PC-9 (cell line): ENCODE measurements at regions not wholly inside any gene's neighbourhood (a gene's known extent, or its start where the extent isn't known, plus 50 kb on each side); places are given as distances from the start of the nearest gene placed in this dataset.

Source experiments
- BruUV-seq: library from RNA; stranded (reverse); fragments of 400-500 nt; replicated peaks from 2 replicates; lab custom pipeline; 2021; lab: Mats Ljungman, UMichigan
- CTCF ChIA-PET: fragments of 300-600 bp; sonication (Branson Sonifier 250); formaldehyde crosslinking; loops from one replicate; lab custom pipeline; 2022; ENCODE audit warnings: antibody characterized with exemption; lab: Charles Lee
- POLR2A ChIA-PET: fragments of 300-600 bp; sonication (Branson Sonifier 250); formaldehyde crosslinking; loops from one replicate; lab custom pipeline; 2022; ENCODE audit warnings: antibody characterized with exemption; ENCODE audit not compliant: unreplicated experiment; lab: Charles Lee
- DNase-seq, 2 experiments: peaks; one replicate each; pipeline versions ENCODE4 v3.0.0 to v3.0.0-alpha.2; 2015 to 2022; ENCODE audit warnings: mixed read lengths in 1 of 2
- H2AFZ ChIP-seq: fragments of 200-600 bp; sonication (generic); 2 replicates; pipeline ENCODE4 v1.8.1; 2017; ENCODE audit warnings: antibody characterized with exemption
- H3F3A ChIP-seq: fragments of 200-600 bp; sonication (generic); 2 replicates; pipeline ENCODE4 v1.8.1; 2017; ENCODE audit warnings: antibody characterized with exemption, mild to moderate bottlenecking, low read depth; ENCODE audit not compliant: insufficient read depth
- H3K27ac ChIP-seq: fragments of 200-600 bp; sonication (generic); 2 replicates; pipeline ENCODE4 v1.6.1; 2016; ENCODE audit warnings: mixed run types
- H3K27me3 ChIP-seq: fragments of 200-600 bp; sonication (generic); 2 replicates; pipeline ENCODE4 v1.6.1; 2016; ENCODE audit warnings: low read depth, mixed run types; ENCODE audit not compliant: insufficient read depth
- H3K36me3 ChIP-seq: fragments of 200-600 bp; sonication (generic); 2 replicates; pipeline ENCODE4 v1.6.1; 2016; ENCODE audit warnings: low read depth, mixed run types
- H3K4me1 ChIP-seq: fragments of 200-600 bp; sonication (generic); replicated peaks from 2 replicates; pipeline ENCODE4 v1.6.1; 2016; ENCODE audit warnings: mixed run types; ENCODE audit not compliant: insufficient read depth
- H3K4me2 ChIP-seq: fragments of 200-600 bp; sonication (generic); 2 replicates; pipeline ENCODE4 v1.6.1; 2017; ENCODE audit warnings: mixed run types
- H3K4me3 ChIP-seq: fragments of 200-600 bp; sonication (generic); 2 replicates; pipeline ENCODE4 v1.6.1; 2016; ENCODE audit warnings: mixed run types
- H3K79me2 ChIP-seq: fragments of 200-600 bp; sonication (generic); 2 replicates; pipeline ENCODE4 v1.6.1; 2017; ENCODE audit warnings: low read depth, mixed run types
- H3K9me2 ChIP-seq: fragments of 200-600 bp; sonication (generic); 2 replicates; pipeline ENCODE4 v1.8.1; 2017; ENCODE audit warnings: mild to moderate bottlenecking; ENCODE audit not compliant: insufficient read depth
- H3K9me3 ChIP-seq: fragments of 200-600 bp; sonication (generic); 2 replicates; pipeline ENCODE4 v1.8.1; 2016; ENCODE audit warnings: low read depth; ENCODE audit not compliant: insufficient read depth
- H4K20me1 ChIP-seq: fragments of 200-600 bp; sonication (generic); 2 replicates; pipeline ENCODE4 v1.8.1; 2017; ENCODE audit not compliant: insufficient read depth
- EZH2 ChIP-seq: fragments of 200-600 bp; sonication (generic); IDR thresholded peaks from 2 replicates; pipeline ENCODE4 v1.8.0; 2017; ENCODE audit warnings: antibody characterized with exemption, low read depth
- intact Hi-C: fragments of 100-400 bp; cut with micrococcal nuclease; formaldehyde crosslinking; loops from one replicate; pipeline ENCODE4 v1.10.0; 2022; ENCODE audit not compliant: unreplicated experiment
- TF ChIP-seq, protein P1 (sequence below): fragments of 200-600 bp; sonication (generic); conservative IDR thresholded peaks from 2 replicates; pipeline ENCODE4 v1.6.1; 2017; ENCODE audit warnings: mixed run types, antibody characterized with exemption, mild to moderate bottlenecking, moderate library complexity

DNA sequence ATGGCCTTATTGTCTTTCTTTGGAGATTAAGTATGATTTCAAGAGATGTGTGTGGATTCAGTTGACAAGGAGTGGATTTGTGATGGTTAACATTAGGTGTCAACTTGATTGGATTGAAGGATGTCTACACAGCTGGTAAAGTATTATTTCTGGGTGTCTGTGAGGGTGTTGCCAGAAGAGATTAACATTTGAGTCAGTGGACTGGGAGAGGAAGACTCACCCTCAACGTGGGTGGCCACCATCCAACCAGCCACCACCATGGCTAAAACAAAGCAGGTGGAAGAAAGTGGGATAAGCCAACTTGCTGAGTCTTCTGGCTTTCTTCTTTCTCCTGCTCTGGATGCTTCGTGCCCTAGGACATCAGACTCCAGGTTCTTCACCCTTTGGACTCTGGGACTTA lies 76.1 kb downstream of the GPR37 start:
- ChIA-PET POLR2A (no interaction called here), CTCF (no interaction called here)
- intact Hi-C loops = no loop called here
- Histone ChIP-seq H3K4me3 (no peak overlapping the region), H3K36me3 (no peaks in the 10 kb centered on the region), H3K9me3 (no peaks in the 10 kb centered on the region), H3K79me2 (no peaks in the 10 kb centered on the region), H3K27ac (no peak overlapping the region), H2AFZ (no peak overlapping the region), H4K20me1 (no peaks in the 10 kb centered on the region), H3K9me2 (no peaks in the 10 kb centered on the region), H3K27me3 (no peaks in the 10 kb centered on the region), H3F3A (no peaks in the 10 kb centered on the region), H3K4me2 (no peak overlapping the region), H3K4me1 (no peaks in the 10 kb centered on the region)
- no TSS peak for BruUV-seq
- DNase-seq = no peak
- TF ChIP-seq, protein P1, sequence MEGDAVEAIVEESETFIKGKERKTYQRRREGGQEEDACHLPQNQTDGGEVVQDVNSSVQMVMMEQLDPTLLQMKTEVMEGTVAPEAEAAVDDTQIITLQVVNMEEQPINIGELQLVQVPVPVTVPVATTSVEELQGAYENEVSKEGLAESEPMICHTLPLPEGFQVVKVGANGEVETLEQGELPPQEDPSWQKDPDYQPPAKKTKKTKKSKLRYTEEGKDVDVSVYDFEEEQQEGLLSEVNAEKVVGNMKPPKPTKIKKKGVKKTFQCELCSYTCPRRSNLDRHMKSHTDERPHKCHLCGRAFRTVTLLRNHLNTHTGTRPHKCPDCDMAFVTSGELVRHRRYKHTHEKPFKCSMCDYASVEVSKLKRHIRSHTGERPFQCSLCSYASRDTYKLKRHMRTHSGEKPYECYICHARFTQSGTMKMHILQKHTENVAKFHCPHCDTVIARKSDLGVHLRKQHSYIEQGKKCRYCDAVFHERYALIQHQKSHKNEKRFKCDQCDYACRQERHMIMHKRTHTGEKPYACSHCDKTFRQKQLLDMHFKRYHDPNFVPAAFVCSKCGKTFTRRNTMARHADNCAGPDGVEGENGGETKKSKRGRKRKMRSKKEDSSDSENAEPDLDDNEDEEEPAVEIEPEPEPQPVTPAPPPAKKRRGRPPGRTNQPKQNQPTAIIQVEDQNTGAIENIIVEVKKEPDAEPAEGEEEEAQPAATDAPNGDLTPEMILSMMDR = no peak
- TF ChIP-seq EZH2 = no peak

DNA sequence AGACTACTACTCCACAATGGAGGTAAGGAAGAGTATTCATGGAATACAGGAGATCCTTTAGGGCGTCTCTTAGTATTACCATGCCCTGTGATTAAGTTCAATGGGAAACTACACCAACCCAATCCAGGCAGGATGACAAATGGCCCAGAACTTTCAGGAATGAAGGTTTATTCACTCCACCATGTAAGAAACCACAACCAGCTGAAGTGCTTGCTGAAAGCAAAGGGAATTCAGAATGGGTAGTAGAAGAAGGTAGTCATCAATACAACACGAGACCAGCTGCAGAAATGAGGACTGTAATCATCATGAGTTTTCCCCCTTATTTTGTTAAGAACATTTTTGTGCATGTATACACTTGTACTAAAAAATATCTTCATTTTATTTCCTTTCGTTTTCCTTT lies 76.6 kb downstream of the GPR37 start:
- H3K4me2 ChIP-seq = no peak overlapping the region
- BruUV-seq = no TSS peak
- CTCF ChIA-PET = no interaction called here
- H4K20me1 ChIP-seq = no peaks in the 10 kb centered on the region
- no peaks in the 10 kb centered on the region for H3K4me1 ChIP-seq
- TF ChIP-seq, protein P1 = no peak
- no peak for TF ChIP-seq EZH2
- no peak overlapping the region for H3K27ac ChIP-seq
- DNase-seq = no peak
- H2AFZ ChIP-seq = no peak overlapping the region
- intact Hi-C loops = no loop called here
- H3K36me3 ChIP-seq = no peaks in the 10 kb centered on the region
- H3K27me3 ChIP-seq = no peaks in the 10 kb centered on the region
- POLR2A ChIA-PET = no interaction called here
- no peak overlapping the region for H3K4me3 ChIP-seq
- no peaks in the 10 kb centered on the region for H3F3A ChIP-seq
- H3K79me2 ChIP-seq = no peaks in the 10 kb centered on the region
- H3K9me3 ChIP-seq = no peaks in the 10 kb centered on the region
- no peaks in the 10 kb centered on the region for H3K9me2 ChIP-seq

DNA sequence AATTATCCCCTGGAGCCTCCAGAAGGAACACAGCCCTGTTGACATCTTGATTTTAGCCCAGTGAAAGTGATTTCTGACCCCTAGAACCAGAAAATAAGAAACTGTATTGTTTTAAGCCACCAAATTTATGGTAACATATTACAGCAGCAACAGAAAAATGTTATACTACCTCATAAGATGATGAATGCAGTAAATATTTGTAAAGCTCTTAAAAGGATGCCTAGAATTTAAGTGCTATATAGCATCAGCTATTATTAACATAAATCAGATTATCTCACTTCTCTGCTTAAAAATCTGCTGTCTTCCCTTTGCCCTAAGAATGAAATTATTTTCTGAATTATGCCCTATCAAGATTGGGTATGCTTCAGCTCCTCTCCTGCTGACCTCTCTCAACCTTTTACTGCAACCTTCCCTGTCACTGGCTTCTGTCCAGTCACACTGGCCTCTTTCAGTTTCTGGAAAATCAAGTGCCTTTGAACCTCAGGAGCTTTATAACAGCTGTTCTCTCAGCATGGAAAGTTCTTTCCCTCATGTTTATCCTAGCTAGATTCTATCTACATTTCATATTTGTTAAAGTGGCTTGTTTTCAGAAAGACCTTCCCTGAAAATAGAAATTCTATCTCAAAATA lies 78.9 kb downstream of the GPR37 start:
- Histone ChIP-seq H3K36me3 (no peaks in the 10 kb centered on the region), H3K9me3 (no peaks in the 10 kb centered on the region), H3K4me1 (no peaks in the 10 kb centered on the region), H3F3A (no peaks in the 10 kb centered on the region), H3K4me3 (no peak overlapping the region), H3K4me2 (no peak overlapping the region), H3K27ac (no peak overlapping the region), H3K79me2 (no peaks in the 10 kb centered on the region), H3K9me2 (no peaks in the 10 kb centered on the region), H2AFZ (no peak overlapping the region), H3K27me3 (no peaks in the 10 kb centered on the region), H4K20me1 (no peaks in the 10 kb centered on the region)
- CTCF ChIA-PET = no interaction called here
- DNase-seq = no peak
- no TSS peak for BruUV-seq
- POLR2A ChIA-PET = no interaction called here
- no peak for TF ChIP-seq EZH2
- TF ChIP-seq, protein P1 = no peak
- intact Hi-C loops = no loop called here
